DMS79 treated with DMSO at 0.1 percent for 48 hours (cell line): ENCODE measurements at regions not wholly inside any gene's neighbourhood (a gene's known extent, or its start where the extent isn't known, plus 50 kb on each side); places are given as distances from the start of the nearest gene placed in this dataset.
A peak's percentile ranks its signal among the peaks of the same experiment; 100 is the strongest.
"Not testable (repeated sequence)": the region's sequence is repeated elsewhere in the genome, so short reads cannot be mapped to it uniquely, and the experiment has no call there.

Experiments used
- DNase-seq: peaks from one replicate; lab custom pipeline; 2025; lab: John Stamatoyannopoulos, UW

DNA sequence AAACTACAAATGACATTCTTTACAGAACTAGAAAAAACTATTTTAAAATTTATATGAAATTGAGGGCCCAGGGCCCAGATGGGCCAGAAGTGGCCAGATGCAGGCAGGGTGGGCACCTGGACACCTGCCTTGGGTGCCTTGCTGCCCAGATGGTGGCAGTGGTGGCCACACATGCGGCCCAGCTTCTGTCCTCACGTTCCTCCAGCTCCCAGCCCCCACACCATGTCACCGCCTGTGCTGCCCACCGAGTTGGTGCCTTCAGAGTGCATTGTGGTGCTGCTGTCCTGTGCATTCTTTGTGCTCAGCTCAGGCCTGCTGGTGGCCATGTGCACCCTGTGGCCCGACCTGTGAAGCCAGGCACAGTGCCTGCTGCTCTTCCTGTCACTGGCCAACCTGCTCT lies 216.8 kb upstream of the CXADR start:
- DNase-seq, result no peak

DNA sequence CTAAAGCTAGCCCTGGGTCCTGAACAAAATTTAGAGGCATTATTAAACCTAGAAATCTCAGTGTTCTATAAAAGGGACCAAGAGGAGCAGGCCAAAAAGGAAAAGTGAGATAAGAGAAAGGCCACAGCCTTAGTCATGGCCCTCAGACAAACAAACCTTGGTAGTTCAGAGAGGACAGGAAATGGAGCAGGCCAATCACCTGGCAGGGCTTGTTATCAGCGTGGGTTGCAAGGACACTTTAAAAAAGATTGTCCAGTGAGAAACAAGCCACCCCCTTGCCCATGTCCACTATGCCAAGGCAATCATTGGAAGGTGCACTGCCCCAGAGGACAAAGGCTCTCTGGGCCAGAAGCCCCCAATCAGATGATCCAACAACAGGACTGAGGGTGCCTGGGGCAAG lies 213.3 kb upstream of the CXADR start:
- not testable (repeated sequence) for DNase-seq

DNA sequence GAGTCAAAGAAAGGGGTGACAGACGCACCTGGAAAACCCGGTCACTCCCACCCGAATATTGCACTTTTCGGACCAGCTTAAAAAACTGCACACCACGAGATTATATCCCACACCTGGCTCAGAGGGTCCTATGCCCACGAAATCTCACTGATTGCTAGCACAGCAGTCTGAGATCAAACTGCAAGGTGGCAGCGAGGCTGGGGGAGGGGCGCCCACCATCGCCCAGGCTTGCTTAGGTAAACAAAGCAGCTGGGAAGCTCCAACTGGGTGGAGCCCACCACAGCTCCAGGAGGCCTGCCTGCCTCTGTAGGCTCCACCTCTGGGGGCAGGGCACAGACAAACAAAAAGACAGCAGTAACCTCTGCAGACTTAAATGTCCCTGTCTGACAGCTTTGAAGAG lies 185.1 kb upstream of the CXADR start:
- not testable (repeated sequence) for DNase-seq

DNA sequence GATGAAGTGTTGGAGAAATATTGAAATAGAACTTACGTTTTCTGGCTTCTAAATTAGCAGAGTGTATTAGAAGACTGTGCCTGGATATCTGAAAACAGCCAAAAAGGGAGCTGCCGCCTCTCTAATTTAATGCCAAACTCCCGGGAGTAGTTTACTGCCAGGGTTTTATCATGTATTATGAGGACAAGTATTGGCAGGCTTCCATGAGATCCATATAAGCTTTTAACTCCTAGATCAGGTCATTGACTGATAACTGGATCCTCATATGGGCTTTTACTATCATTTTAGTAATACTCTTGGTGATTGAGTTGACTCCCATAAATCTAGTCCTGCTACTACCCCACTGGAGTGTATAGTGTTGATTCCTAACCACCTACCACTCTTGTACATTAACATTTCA lies 178.4 kb upstream of the CXADR start:
- DNase-seq, result peak; percentile 9

DNA sequence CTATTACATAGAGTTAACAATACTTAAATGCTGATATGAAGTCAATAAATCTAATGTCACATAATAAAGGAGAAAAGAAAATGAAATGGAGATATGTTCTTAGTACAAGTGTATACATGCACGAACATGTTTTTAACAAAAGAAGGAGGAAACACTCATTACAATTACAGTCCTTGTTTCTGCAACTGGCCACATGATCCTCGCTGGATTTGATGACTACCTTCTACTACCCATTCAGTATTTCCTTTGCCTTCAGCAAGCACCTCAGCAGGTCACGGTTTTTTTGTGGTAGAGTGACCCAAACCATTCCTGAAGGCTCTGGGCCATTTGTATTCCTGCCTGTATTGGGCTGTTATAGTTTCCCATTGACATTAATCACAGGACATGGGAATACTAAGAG lies 172.8 kb upstream of the CXADR start:
- DNase-seq, result peak; percentile 35

DNA sequence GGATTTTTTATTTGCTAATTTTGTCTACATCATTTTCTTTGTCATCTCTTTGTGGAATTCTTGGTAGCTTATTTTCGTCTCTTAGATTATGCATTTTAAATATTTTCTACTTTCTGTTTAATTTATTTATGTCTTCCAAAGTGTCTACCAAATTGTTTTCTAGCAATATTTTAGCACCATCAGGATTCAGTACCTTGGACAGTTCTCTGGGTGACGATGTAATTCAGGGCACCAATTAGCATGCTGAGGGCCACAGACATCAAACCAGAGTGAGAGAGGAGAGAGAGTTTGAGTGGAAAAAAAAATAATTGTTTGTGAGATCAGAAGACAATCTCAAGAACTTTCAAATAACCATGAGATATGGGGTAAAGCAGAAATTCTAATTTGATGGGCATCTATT lies 169.8 kb upstream of the CXADR start:
- DNase-seq, result no peak

DNA sequence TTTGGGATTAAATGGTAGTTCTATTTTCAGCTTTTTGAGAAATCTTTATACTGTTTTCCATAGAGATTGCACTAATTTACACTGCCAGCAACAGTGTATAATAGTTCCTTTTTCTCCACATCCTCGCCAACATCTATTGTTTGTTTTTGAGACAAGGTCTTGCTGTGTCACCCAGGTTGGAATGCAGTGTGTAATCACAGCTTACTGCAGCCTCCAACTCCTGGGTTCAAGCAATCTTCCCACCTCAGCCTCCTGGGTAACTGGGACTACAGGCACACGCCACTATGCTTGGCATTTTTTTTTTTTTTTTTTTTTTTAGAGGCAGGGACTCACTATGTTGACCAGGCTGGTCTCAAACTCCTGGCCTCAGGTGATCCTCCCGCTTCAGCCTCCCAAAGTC lies 164.5 kb upstream of the CXADR start:
- DNase-seq, result no peak

DNA sequence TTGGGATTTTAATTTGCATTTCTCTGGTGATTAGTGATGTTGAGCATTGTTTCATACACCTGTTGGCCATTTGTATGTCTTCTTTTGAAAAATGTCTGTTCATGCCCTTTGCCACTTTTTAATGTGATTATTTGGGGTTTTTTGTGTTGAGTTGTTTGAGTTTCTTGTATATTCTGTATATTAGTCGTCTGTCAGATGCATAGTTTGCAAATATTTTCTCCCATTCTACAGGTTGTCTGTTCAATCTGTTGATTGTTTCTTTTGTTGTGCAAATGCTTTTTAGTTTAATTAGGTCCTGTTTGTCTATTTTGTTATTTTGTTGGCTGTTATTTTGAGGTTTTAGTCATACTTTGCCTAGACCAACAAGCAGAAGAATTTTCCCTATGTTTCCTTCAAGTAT lies 164.0 kb upstream of the CXADR start:
- DNase-seq, result no peak

DNA sequence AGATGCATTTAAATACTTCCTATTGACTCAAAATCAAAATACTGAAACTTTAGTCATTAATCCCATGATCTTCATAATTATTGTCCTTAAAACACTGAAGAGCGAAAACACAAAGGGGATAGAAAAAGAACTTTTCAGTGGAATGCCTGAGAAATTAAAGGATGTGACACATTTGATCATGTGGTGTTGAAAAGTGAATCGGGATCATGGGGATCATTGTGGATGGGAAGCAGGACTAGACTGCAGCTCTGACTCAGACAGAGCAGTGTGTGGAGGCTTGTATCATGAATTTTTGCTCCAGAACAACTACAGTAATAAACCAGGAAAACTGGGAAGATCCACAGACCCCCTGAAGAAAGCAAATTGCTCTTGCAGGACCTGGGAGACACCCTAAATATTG lies 161.1 kb upstream of the CXADR start:
- DNase-seq, result no peak

DNA sequence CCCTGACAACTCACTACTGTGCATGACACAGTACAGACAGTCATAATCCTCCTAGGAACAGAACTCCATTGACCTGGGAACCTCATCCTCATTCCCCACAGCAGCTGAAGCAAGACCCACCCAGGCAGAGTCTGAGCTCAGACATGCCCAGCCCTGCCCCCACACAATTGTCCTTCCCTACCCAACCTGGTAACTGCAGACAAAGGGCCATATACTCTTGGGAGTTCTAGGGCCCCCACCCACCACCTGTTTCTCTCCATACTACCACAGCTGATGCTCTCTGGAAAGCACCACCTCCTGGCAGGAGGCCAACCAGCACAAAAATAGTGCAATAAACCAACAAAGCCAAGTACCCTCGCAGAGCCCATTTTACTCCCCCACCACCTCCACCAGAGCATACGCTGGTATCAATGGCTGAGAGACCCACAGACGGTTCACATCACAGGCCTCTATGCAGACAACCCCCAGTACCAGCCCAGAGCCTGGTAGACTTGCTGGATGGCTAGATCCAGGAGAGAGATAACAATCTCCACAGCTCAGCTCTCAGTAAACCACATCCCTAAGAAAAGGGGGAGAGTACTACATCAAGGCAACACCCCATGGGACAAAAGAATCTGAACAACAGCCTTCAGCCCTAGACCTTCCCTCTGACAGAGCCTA lies 159.7 kb upstream of the CXADR start:
- peak; percentile 12 for DNase-seq

DNA sequence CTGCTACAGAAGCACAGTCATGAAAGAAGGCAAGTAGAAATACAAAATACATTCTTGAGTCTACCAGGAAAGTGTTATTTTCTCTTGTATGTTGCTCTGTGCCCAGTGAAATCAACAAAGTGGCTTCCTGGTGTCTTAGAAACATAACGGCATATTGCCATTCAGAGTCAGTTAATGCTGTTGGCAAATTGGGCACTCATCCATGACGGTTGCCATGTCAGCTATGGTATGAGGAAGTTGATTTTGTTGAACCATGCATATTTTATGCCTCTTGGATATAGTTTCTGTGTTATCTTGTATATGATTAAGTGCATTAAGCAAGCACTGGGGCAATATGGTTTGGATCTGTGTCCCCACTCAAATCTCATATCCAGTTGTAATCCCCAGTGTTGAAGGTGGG lies 153.1 kb upstream of the CXADR start:
- DNase-seq, result peak; percentile 21

DNA sequence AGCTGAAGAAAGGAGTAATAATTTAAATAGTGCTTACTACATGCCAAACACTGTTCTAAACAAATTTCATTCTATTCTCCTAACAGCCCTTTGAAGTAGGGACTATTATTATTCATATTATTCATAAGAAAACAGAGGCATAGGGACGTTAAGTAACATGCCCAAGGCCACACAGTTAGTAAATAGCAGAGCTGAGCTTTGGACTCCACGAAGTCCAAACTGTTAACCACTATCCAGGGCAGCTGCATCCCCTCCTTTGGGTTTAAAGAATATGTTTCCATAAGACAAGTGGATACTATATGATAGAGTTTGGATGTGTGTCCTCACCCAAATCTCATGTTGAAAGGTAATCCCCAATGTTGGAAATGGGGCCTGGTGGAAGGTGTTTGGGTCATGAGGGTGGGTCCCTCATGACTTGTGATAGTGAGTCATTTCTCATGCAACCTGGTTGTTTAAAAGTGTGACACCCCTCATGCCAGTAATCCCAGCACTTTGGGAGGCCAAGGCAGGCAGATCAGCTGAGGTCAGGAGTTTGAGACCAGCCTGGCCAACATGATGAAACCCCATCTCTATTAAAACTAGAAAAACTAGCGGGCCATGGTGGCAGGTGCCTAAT lies 144.0 kb upstream of the CXADR start:
- no peak for DNase-seq

DNA sequence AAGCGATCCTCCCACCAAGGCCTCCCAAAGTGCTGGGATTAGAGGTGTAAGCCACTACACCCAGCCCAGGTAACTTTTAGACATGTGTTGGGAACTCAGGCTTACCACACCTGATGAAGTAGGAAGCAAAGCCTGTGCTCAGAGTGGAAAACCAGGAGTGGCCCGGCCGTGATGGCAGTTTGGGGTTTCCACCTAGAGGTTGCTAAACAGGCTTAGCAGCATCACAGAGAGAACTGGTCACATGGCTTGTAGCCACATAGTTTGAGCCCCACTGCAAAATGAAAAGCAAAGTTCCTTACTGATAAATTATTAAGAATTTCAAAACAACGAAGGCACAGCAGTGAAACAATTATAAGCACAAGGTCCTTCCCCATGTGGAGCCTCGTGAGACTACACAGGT lies 142.6 kb upstream of the CXADR start:
- no peak for DNase-seq

DNA sequence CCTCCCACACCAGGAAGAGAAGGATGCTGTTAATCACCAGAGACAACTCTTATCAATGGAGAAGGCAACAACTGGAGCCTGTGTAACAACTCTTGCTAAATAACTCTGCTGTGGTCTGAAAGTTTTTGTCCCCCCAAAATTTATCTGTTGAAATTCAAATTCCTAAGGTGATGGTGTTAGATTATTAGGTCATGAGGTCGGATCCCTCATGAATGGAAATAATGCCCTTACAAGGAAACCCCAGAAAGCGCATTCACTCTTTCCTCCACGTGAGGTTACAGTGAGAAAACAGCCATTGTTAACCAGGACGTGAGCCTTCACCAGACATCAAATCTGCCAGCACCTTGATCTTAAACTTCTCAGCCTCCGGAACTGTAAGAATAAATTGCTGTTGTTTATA lies 141.9 kb upstream of the CXADR start:
- DNase-seq, result no peak

DNA sequence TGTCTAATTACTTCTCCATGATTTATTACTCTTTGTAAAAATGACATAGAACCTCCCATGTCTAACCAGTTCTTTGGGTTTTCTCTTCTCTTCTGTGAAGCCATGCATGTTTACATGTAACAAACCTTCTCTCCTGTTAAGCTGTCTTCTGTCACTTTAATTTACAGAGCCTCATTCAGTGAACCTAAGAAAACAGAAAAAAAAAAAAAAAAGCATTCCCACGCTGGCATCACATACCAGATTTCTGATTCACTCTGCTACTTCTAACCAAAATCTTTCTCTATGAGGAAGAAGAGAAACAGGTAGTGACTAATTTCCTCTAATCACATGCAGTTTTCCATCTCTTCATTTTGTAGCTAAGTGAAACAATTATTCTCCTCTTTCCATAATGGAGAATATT lies 141.4 kb upstream of the CXADR start:
- no peak for DNase-seq

DNA sequence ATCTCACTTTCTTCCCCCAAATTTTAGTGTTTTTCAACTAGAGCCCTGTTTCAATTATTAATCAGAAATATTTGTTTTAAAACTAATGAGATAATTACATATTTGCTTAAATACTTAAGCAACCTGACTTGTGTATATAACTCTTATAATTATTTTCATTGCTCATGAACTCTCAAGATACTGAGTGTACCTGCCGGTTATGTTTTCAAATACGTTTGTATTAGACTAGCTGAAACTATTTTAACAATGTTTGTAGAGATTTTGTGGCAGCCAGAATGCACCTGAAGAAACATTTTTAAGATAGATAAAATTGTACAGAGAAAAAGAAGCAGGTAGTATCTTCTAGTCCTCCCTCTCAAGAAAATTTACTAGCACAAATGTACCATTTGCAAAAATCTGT lies 140.6 kb upstream of the CXADR start:
- DNase-seq, result no peak

DNA sequence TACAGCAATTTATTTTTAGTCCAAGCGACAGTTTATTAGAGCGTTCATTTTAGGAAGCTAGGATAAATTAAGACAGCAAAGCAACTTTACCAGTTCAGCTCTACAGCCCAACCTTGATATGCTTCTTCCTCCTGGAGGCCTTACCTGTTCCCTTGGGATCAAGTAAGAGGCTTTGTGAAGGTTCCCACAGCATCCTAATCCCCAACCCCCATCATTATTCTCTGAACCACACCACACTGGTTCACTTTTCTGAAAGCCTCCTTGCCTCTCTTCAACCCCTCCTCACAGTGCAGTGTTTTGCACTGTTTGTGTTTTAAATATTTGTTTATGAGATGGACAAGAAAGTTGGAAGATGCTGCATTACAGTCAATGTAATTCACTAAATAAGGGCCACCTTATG lies 126.3 kb upstream of the CXADR start:
- peak; percentile 45 for DNase-seq

DNA sequence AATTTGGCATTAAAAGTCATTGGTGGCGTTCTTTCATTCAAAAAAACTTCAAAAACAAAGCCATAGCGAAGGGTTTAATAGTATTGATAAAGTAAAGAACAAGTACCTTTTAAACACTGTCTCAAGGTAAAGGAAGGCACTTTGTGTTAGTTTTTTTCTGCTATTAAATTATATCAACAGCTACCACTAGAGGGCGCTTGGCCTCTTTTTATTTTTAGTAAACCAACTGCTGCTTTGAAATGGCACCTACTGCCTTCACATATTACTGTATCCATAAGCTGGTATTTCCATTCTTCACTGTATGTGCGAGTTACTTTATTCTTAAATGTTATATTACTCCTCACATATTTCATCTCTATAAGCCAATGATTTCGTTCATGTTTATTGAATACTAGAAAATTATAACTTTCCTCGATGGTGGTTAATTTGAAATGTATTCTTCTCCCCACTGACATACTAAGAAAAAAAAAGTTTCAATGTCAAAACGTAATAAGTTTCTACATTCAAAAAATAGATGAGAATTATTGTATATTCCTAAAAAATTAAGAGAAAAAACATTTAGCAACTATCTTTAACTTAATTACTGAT lies 125.7 kb upstream of the CXADR start:
- peak; percentile 88 for DNase-seq

DNA sequence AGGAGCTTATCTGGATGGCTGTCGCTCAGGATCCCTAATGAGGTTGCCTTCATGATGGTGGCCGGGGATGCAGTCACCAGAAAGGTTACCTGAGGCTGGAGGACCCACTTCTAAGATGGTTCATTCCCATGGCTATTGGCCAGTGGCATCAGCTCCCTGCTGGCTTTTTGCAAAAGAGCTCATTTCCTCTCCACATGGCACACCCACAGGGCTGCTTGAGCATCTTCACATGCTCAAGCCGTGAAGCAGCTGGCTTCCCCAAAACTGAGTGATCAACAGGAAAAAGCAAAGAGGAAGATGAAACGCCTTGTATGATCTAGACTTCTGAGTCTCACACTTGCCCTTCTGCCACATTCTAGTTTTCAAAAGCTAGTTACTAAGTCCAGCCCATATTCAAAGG lies 124.6 kb upstream of the CXADR start:
- no peak for DNase-seq

DNA sequence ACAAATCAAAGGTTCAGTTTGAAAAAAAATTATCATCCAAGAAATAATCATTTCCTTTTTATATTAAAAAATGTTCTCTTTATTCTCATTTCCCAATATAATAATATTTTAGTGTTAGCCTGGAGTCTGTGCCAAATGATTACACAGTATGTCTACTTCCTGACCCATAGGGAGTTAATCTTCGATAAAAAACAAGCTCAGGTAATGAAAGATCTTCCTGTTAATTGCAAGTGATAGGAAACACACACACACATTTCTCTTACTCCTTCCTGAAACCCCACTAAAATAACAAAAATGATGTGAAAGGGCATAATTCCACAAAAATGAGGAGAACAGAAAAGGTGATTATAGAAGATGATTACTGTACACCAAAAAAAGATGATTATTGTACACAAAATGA lies 123.5 kb upstream of the CXADR start:
- no peak for DNase-seq

DNA sequence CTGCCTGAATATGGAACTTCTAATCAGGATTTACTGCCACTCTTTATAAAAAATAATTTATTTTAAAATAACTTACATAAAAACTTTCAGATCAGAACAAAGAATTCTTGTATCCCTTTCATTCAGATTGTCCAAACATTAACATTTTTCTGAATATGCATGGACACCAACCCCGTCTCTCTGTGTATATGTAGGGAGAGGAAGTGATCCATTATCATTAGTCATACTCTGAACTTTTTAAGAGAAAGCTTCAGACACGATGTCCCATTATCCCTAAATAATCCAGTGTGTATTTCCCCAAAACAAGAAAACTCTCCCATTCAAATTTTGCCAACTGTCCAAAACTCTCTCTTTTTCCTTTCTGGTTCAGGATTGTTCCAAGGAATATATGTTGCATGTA lies 122.3 kb upstream of the CXADR start:
- no peak for DNase-seq

DNA sequence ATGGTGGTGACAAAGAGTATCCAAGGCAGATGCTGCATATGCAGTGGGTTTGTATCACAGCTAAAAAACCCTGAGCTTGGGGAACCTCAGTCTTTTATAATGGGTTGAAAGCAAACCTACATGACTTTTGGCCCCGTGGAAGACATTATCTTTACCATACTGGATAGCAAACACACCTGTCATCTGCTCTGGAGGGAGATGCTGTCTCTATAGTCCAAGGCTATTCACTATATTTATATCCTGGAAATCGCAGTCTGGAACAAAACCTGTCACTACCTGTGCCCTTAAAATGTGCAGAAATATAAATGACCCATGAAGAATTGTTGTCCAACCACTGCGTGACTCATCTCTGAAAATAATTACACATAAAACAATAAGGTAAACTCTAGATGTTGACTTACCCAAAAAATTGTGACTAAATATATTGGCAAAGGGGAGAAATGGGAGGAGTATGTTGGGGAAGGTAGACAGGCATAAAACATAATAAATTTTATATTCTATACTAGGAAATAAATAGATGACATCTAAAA lies 121.0 kb upstream of the CXADR start:
- no peak for DNase-seq

DNA sequence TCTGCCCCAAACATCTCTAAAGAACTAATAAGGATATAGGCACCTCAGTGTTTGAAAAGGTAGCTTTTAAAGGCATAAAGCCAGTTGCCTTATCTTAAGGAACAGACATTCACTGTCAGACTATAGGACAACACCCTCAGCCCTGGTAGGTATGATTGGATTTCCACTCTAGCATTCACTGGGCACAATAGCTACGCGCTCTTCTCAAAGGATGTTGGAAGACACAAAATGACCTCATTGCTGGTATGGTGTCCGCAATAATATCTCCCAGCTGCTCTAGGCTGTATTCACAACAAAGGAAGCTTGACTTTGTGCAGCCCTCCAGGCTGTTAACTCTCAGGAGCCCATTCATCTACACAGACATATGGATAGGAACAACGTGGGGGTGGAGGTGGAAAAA lies 119.4 kb upstream of the CXADR start:
- no peak for DNase-seq

DNA sequence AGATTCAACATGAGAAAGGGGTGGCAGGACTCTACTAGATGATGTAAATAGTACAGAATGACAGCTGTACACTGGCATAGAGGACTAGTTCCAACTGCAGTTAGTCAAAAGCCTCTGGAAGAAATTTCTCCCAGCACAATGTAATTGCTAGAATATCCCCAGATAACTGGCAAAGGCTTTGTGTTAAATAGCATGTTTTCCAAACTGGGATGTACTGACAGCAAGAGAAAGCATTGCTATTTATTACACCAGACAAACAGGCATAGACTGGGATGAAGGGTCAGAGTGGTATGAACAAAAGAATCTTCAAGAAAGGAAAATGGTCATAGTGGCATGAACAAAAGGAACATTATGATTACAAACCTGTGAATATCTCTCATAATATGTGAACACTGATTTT lies 115.9 kb upstream of the CXADR start:
- no peak for DNase-seq
